GM21529 (cell line): ENCODE measurements at regions not wholly inside any gene's neighbourhood (a gene's known extent, or its start where the extent isn't known, plus 50 kb on each side); places are given as distances from the start of the nearest gene placed in this dataset.
"Not testable (repeated sequence)": the region's sequence is repeated elsewhere in the genome, so short reads cannot be mapped to it uniquely, and the experiment has no call there.

Source experiments
- ATAC-seq: cut with Tn5 transposase; IDR thresholded peaks from one replicate; pipeline ENCODE4 v1.9.1; 2021; ENCODE audit not compliant: unreplicated experiment

- ATAC-seq = no peak
Measured at GRCh38 chr1:71345491-71345890, 264.7 kb upstream of the ZRANB2 start.

- ATAC-seq = no peak
Measured at GRCh38 chr1:71343686-71344416, 263.0 kb upstream of the ZRANB2 start.

- no peak for ATAC-seq
Measured at GRCh38 chr1:71339238-71339637, 258.4 kb upstream of the ZRANB2 start.

GRCh38 chr1:71330991-71331390, 250.2 kb upstream of the ZRANB2 start:
- ATAC-seq = no peak

- no peak for ATAC-seq
Measured at GRCh38 chr1:71324671-71325267, 243.9 kb upstream of the ZRANB2 start.

GRCh38 chr1:71312545-71312944, 231.7 kb upstream of the ZRANB2 start:
- ATAC-seq = no peak

- no peak for ATAC-seq
Measured at GRCh38 chr1:71311376-71311775, 230.5 kb upstream of the ZRANB2 start.

GRCh38 chr1:71307451-71307850, 226.6 kb upstream of the ZRANB2 start:
- peak; percentile 79 for ATAC-seq

- ATAC-seq = no peak
Measured at GRCh38 chr1:71304125-71304524, 223.3 kb upstream of the ZRANB2 start.

- ATAC-seq = no peak
Measured at GRCh38 chr1:71303617-71304041, 222.8 kb upstream of the ZRANB2 start.

GRCh38 chr1:71298633-71299032, 217.8 kb upstream of the ZRANB2 start:
- no peak for ATAC-seq

- ATAC-seq = no peak
Measured at GRCh38 chr1:71296551-71297134, 215.8 kb upstream of the ZRANB2 start.

GRCh38 chr1:71295350-71295749, 214.5 kb upstream of the ZRANB2 start:
- ATAC-seq = no peak

- ATAC-seq = no peak
Measured at GRCh38 chr1:71294178-71294577, 213.3 kb upstream of the ZRANB2 start.

- ATAC-seq = no peak
Measured at GRCh38 chr1:71292203-71292602, 211.4 kb upstream of the ZRANB2 start.

GRCh38 chr1:71290506-71291237, 209.8 kb upstream of the ZRANB2 start:
- not testable (repeated sequence) for ATAC-seq

- no peak for ATAC-seq
Measured at GRCh38 chr1:71285529-71285928, 204.7 kb upstream of the ZRANB2 start.

GRCh38 chr1:71276466-71276865, 195.6 kb upstream of the ZRANB2 start:
- no peak for ATAC-seq

- ATAC-seq = no peak
Measured at GRCh38 chr1:71273334-71273733, 192.5 kb upstream of the ZRANB2 start.

- ATAC-seq = no peak
Measured at GRCh38 chr1:71270394-71270915, 189.6 kb upstream of the ZRANB2 start.

GRCh38 chr1:71269818-71270217, 189.0 kb upstream of the ZRANB2 start:
- no peak for ATAC-seq
